IMR-90 (cell line): ENCODE measurements at regions not wholly inside any gene's neighbourhood (a gene's known extent, or its start where the extent isn't known, plus 50 kb on each side); places are given as distances from the start of the nearest gene placed in this dataset.
"Not testable (repeated sequence)": the region's sequence is repeated elsewhere in the genome, so short reads cannot be mapped to it uniquely, and the experiment has no call there.

Experiments
- ATAC-seq: fragments of 200-7000 bp; cut with Tn5 transposase; 2 replicates; pipeline ENCODE4 v1.9.1; 2020; ENCODE audit warnings: low read depth, mild to moderate bottlenecking, moderate library complexity
- BruUV-seq: library from RNA; stranded (reverse); fragments of 400-500 nt; replicated peaks from 2 replicates; lab custom pipeline; 2021; lab: Mats Ljungman, UMichigan
- CTCF ChIA-PET: fragments of 300-600 bp; formaldehyde crosslinking; extraction: SDS; loops from one replicate; lab custom pipeline; 2021; ENCODE audit warnings: antibody characterized with exemption; lab: Yijun Ruan, JAX
- POLR2A ChIA-PET: fragments of 300-600 bp; sonication (Branson Sonifier 250); formaldehyde crosslinking; loops from one replicate; lab custom pipeline; 2022; ENCODE audit warnings: antibody characterized with exemption; ENCODE audit not compliant: unreplicated experiment; lab: Charles Lee
- DNase-seq: peaks from one replicate; pipeline ENCODE4 v3.0.0; 2013
- H2AFZ ChIP-seq: replicated peaks from 2 replicates; pipeline ENCODE3; 2013; ENCODE audit warnings: low read length, mild to moderate bottlenecking; ENCODE audit not compliant: poor library complexity
- H2AK5ac ChIP-seq: 2 replicates; pipeline ENCODE4 v1.6.1; 2013; ENCODE audit warnings: low read depth, low read length, inconsistent platforms
- H2AK9ac ChIP-seq: replicated peaks from 2 replicates; pipeline ENCODE3; 2013; ENCODE audit warnings: mild to moderate bottlenecking, low read depth, low read length, moderate library complexity; ENCODE audit not compliant: poor library complexity
- H2BK120ac ChIP-seq: 2 replicates; pipeline ENCODE4 v1.6.1; 2013; ENCODE audit warnings: low read depth, low read length, inconsistent platforms
- H2BK15ac ChIP-seq: 3 replicates; pipeline ENCODE4 v1.6.1; 2013; ENCODE audit warnings: low read depth, low read length, inconsistent platforms
- H2BK20ac ChIP-seq: 2 replicates; pipeline ENCODE4 v1.6.1; 2013; ENCODE audit warnings: low read depth, mild to moderate bottlenecking, inconsistent platforms, low read length, moderate library complexity
- H2BK5ac ChIP-seq: 2 replicates; pipeline ENCODE4 v1.6.1; 2013; ENCODE audit warnings: mild to moderate bottlenecking, low read depth, low read length, inconsistent platforms; ENCODE audit not compliant: poor library complexity, severe bottlenecking
- H3K14ac ChIP-seq: replicated peaks from 2 replicates; pipeline ENCODE4 v1.6.1; 2013; ENCODE audit warnings: low read depth, low read length, inconsistent platforms
- H3K18ac ChIP-seq: 2 replicates; pipeline ENCODE4 v1.6.1; 2013; ENCODE audit warnings: low read depth, low read length, control low read depth
- H3K23ac ChIP-seq: 2 replicates; pipeline ENCODE4 v1.6.1; 2013; ENCODE audit warnings: low read depth, low read length, inconsistent platforms
- H3K27ac ChIP-seq: 2 replicates; pipeline ENCODE4 v1.5.1; 2013; ENCODE audit warnings: mild to moderate bottlenecking, control low read depth, low read length; ENCODE audit not compliant: insufficient read depth
- H3K27me3 ChIP-seq: 2 replicates; pipeline ENCODE4 v1.6.1; 2013; ENCODE audit warnings: low read length; ENCODE audit not compliant: control insufficient read depth, insufficient read depth
- H3K36me3 ChIP-seq: 2 replicates; pipeline ENCODE4 v1.6.1; 2013; ENCODE audit warnings: low read length, mixed read lengths; ENCODE audit not compliant: control insufficient read depth, insufficient read depth
- H3K4ac ChIP-seq: 2 replicates; pipeline ENCODE4 v1.6.1; 2013; ENCODE audit warnings: low read depth, low read length, inconsistent platforms
- H3K4me1 ChIP-seq: 2 replicates; pipeline ENCODE4 v1.6.1; 2013; ENCODE audit warnings: low read length, mixed read lengths; ENCODE audit not compliant: control insufficient read depth, insufficient read depth
- H3K4me2 ChIP-seq: 2 replicates; pipeline ENCODE4 v1.6.1; 2013; ENCODE audit warnings: low read depth, mild to moderate bottlenecking, control low read depth, low read length, moderate library complexity
- H3K4me3 ChIP-seq: 2 replicates; pipeline ENCODE4 v1.5.1; 2013; ENCODE audit warnings: low read depth, mild to moderate bottlenecking, control low read depth, low read length, moderate library complexity; ENCODE audit not compliant: insufficient read depth
- H3K56ac ChIP-seq: 2 replicates; pipeline ENCODE4 v1.6.1; 2013; ENCODE audit warnings: low read length, inconsistent platforms; ENCODE audit not compliant: insufficient read depth; ENCODE audit errors: extremely low read depth
- H3K79me1 ChIP-seq, 2 experiments: 2 replicates each; pipeline ENCODE4 v1.6.1; 2013; ENCODE audit warnings: low read length in 2 of 2, inconsistent platforms in 1 of 2, low read depth in 1 of 2
- H3K9ac ChIP-seq: 2 replicates; pipeline ENCODE4 v1.6.1; 2013; ENCODE audit warnings: low read depth, low read length, control low read depth
- H3K9me1 ChIP-seq: 2 replicates; pipeline ENCODE4 v1.6.1; 2013; ENCODE audit warnings: low read length, inconsistent platforms; ENCODE audit not compliant: insufficient read depth
- H3K9me3 ChIP-seq: 2 replicates; pipeline ENCODE4 v1.6.1; 2013; ENCODE audit warnings: low read length; ENCODE audit not compliant: control insufficient read depth, insufficient read depth
- H4K20me1 ChIP-seq: 2 replicates; pipeline ENCODE4 v1.6.1; 2013; ENCODE audit warnings: low read length, inconsistent platforms; ENCODE audit not compliant: insufficient read depth
- H4K5ac ChIP-seq: 2 replicates; pipeline ENCODE4 v1.6.1; 2013; ENCODE audit warnings: mild to moderate bottlenecking, low read depth, low read length, control low read depth
- H4K8ac ChIP-seq, 2 experiments: 2 replicates each; pipeline ENCODE4 v1.6.1; 2013; ENCODE audit warnings: low read depth in 2 of 2, low read length in 2 of 2, control low read depth in 1 of 2, inconsistent platforms in 1 of 2
- H4K91ac ChIP-seq: 2 replicates; pipeline ENCODE4 v1.6.1; 2013; ENCODE audit warnings: low read depth, low read length, inconsistent platforms; ENCODE audit not compliant: insufficient read depth
- WGBS, 2 experiments: methylation state at CpG; one replicate each; pipeline versions ENCODE4 v1.1.5 to v1.1.7; 2013; ENCODE audit warnings: missing lambda C conversion rate in 2 of 2; ENCODE audit not compliant: insufficient read length in 1 of 2; ENCODE audit errors: extremely low coverage in 2 of 2; 5-methylcytosine and 5-hydroxymethylcytosine counted together
- dilution Hi-C: fragments of 300-500 bp; cut with HindIII; formaldehyde crosslinking; loops from one replicate; pipeline ENCODE4 v1.14.3; 2018; ENCODE audit warnings: low sequenced_read_pairs; ENCODE audit not compliant: unreplicated experiment
- in situ Hi-C: fragments of 300-500 bp; cut with MboI; formaldehyde crosslinking; loops from 3 replicates; pipeline ENCODE4 v1.14.3; 2019; ENCODE audit warnings: low sequenced_read_pairs, inconsistent platforms, mixed read lengths
- intact Hi-C: fragments of 100-400 bp; cut with micrococcal nuclease; formaldehyde crosslinking; loops from 2 replicates; pipeline ENCODE4 v1.10.0; 2022

DNA sequence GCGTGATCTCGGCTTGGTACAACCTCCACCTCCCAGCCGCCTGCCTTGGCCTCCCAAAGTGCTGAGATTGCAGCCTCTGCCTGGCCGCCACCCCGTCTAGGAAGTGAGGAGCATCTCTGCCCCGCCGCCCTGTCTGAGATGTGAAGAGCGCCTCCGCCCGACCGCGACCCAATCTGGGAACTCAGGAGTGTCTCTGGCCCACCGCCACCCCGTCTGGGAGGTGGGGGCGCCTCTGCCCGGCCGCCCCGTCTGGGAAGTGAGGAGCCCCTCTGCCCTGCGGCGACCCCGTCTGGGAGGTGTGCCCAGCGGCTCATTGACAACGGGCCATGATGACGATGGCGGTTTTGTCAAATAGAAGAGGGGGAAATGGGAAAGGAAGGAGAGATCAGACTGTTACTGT lies 591.2 kb downstream of the KCTD12 start:
- H3K4ac ChIP-seq, in situ Hi-C loops, H4K8ac ChIP-seq, H3K14ac ChIP-seq, H3K4me2 ChIP-seq, H4K5ac ChIP-seq, ATAC-seq, DNase-seq, H2BK120ac ChIP-seq, H4K91ac ChIP-seq, H3K18ac ChIP-seq, H2AK9ac ChIP-seq, H3K36me3 ChIP-seq, BruUV-seq, H3K9me1 ChIP-seq, H2BK20ac ChIP-seq, H2BK15ac ChIP-seq, dilution Hi-C loops, H3K79me1 ChIP-seq, H2AK5ac ChIP-seq, H3K27me3 ChIP-seq, H3K9me3 ChIP-seq, H2BK5ac ChIP-seq, H3K23ac ChIP-seq, H3K27ac ChIP-seq, H3K4me1 ChIP-seq, H4K20me1 ChIP-seq, CTCF ChIA-PET, H3K4me3 ChIP-seq, H3K9ac ChIP-seq, intact Hi-C loops, H3K56ac ChIP-seq, POLR2A ChIA-PET, H2AFZ ChIP-seq: not testable (repeated sequence)
- WGBS, 2 experiments, result 94% methylated on average over 13 of the region's 25 CpGs; no CpG with 5 or more reads in 1 of the 2 experiments
